Smooth muscle cell (in vitro differentiated cells): ENCODE measurements at regions not wholly inside any gene's neighbourhood (a gene's known extent, or its start where the extent isn't known, plus 50 kb on each side); places are given as distances from the start of the nearest gene placed in this dataset.

Experiments
- DNase-seq: peaks from one replicate; lab custom pipeline; 2025; ENCODE audit not compliant: unreplicated experiment; lab: John Stamatoyannopoulos, UW
- H2AFZ ChIP-seq: fragments of 200-600 bp; sonication (generic); 2 replicates; pipeline ENCODE4 v1.6.0; 2016; ENCODE audit warnings: antibody characterized with exemption, low read depth, mild to moderate bottlenecking
- H3F3A ChIP-seq: fragments of 200-600 bp; sonication (generic); 2 replicates; pipeline ENCODE4 v1.6.0; 2017; ENCODE audit warnings: antibody characterized with exemption, low read depth
- H3K27ac ChIP-seq: fragments of 200-600 bp; sonication (generic); 2 replicates; pipeline ENCODE4 v1.5.1; 2016; ENCODE audit warnings: low read depth, mild to moderate bottlenecking
- H3K27me3 ChIP-seq: fragments of 200-600 bp; sonication (generic); 2 replicates; pipeline ENCODE4 v1.6.1; 2016; ENCODE audit warnings: low read depth, mild to moderate bottlenecking
- H3K36me3 ChIP-seq: fragments of 200-600 bp; sonication (generic); 2 replicates; pipeline ENCODE4 v1.5.1; 2016; ENCODE audit warnings: low read depth
- H3K4me1 ChIP-seq: fragments of 200-600 bp; sonication (generic); 2 replicates; pipeline ENCODE4 v1.5.1; 2016; ENCODE audit warnings: low read depth
- H3K4me2 ChIP-seq: fragments of 200-600 bp; sonication (generic); 2 replicates; pipeline ENCODE4 v1.6.0; 2016; ENCODE audit warnings: mild to moderate bottlenecking
- H3K4me3 ChIP-seq: fragments of 200-600 bp; sonication (generic); 2 replicates; pipeline ENCODE4 v1.5.1; 2016; ENCODE audit warnings: mild to moderate bottlenecking
- H3K79me2 ChIP-seq: fragments of 200-600 bp; sonication (generic); 2 replicates; pipeline ENCODE4 v1.6.0; 2016; ENCODE audit warnings: low read depth, mild to moderate bottlenecking
- H3K9ac ChIP-seq: fragments of 200-600 bp; sonication (generic); 2 replicates; pipeline ENCODE4 v1.6.0; 2016; ENCODE audit warnings: low read depth
- H3K9me3 ChIP-seq: fragments of 200-600 bp; sonication (generic); replicated peaks from 2 replicates; pipeline ENCODE4 v1.5.1; 2016; ENCODE audit warnings: low read depth
- H4K20me1 ChIP-seq: fragments of 200-600 bp; sonication (generic); 2 replicates; pipeline ENCODE4 v1.6.0; 2016; ENCODE audit warnings: low read depth
- CTCF ChIP-seq: fragments of 200-600 bp; sonication (generic); IDR thresholded peaks from 2 replicates; pipeline ENCODE4 v1.5.1; 2017; ENCODE audit warnings: borderline replicate concordance, mild to moderate bottlenecking, antibody characterized with exemption; ENCODE audit not compliant: insufficient read depth, poor library complexity, severe bottlenecking
- WGBS: methylation state at CpG from one replicate; pipeline ENCODE4 v1.1.7; 2016; ENCODE audit warnings: low lambda C conversion rate; 5-methylcytosine and 5-hydroxymethylcytosine counted together

GRCh38 chr3:144930431-144930830 is 958.8 kb downstream of the DIPK2A start:
- no peaks in the 10 kb centered on the region for H3K27me3 ChIP-seq
- 94% methylated on average over 2 of the region's 2 CpGs for WGBS
- H2AFZ ChIP-seq = no peak overlapping the region
- H3K79me2 ChIP-seq = no peaks in the 10 kb centered on the region
- DNase-seq = no peak
- no peak overlapping the region for H3K4me3 ChIP-seq
- no peak overlapping the region for H3K9ac ChIP-seq
- H3K4me2 ChIP-seq = no peak overlapping the region
- no peaks in the 10 kb centered on the region for H4K20me1 ChIP-seq
- TF ChIP-seq CTCF = no peak
- H3K4me1 ChIP-seq = no peaks in the 10 kb centered on the region
- no peaks in the 10 kb centered on the region for H3F3A ChIP-seq
- H3K9me3 ChIP-seq = peaks cover 6% of the 10 kb centered on the region
- no peak overlapping the region for H3K27ac ChIP-seq
- peaks cover 2% of the 10 kb centered on the region for H3K36me3 ChIP-seq

GRCh38 chr3:144931590-144931989 is 960.0 kb downstream of the DIPK2A start:
- H3K36me3 ChIP-seq = peaks cover 5% of the 10 kb centered on the region
- H3K4me1 ChIP-seq = no peaks in the 10 kb centered on the region
- H3K27me3 ChIP-seq = no peaks in the 10 kb centered on the region
- no peaks in the 10 kb centered on the region for H3K79me2 ChIP-seq
- peaks cover 15% of the 10 kb centered on the region for H3K9me3 ChIP-seq
- no peak overlapping the region for H2AFZ ChIP-seq
- no peaks in the 10 kb centered on the region for H3F3A ChIP-seq
- H3K4me3 ChIP-seq = no peak overlapping the region
- WGBS = 91% methylated on average over 1 of the region's 1 CpG
- DNase-seq = no peak
- no peak for TF ChIP-seq CTCF
- H3K27ac ChIP-seq = no peak overlapping the region
- no peaks in the 10 kb centered on the region for H4K20me1 ChIP-seq
- no peak overlapping the region for H3K4me2 ChIP-seq
- H3K9ac ChIP-seq = no peak overlapping the region

GRCh38 chr3:144942093-144942837 is 970.6 kb downstream of the DIPK2A start:
- H3K9ac ChIP-seq = no peak overlapping the region
- no peaks in the 10 kb centered on the region for H3K36me3 ChIP-seq
- no peak overlapping the region for H3K27ac ChIP-seq
- H3F3A ChIP-seq = no peaks in the 10 kb centered on the region
- H3K27me3 ChIP-seq = no peaks in the 10 kb centered on the region
- WGBS = 71% methylated on average over 3 of the region's 3 CpGs
- no peaks in the 10 kb centered on the region for H3K4me1 ChIP-seq
- no peaks in the 10 kb centered on the region for H4K20me1 ChIP-seq
- H3K4me3 ChIP-seq = no peak overlapping the region
- no peak for DNase-seq
- H3K79me2 ChIP-seq = no peaks in the 10 kb centered on the region
- no peak for TF ChIP-seq CTCF
- no peak overlapping the region for H3K4me2 ChIP-seq
- H2AFZ ChIP-seq = no peak overlapping the region
- no peaks in the 10 kb centered on the region for H3K9me3 ChIP-seq

GRCh38 chr3:144942838-144943197 is 971.2 kb downstream of the DIPK2A start:
- TF ChIP-seq CTCF = no peak
- Histone ChIP-seq H2AFZ (no peak overlapping the region), H3K4me3 (no peak overlapping the region), H3K9me3 (no peaks in the 10 kb centered on the region), H3K4me1 (no peaks in the 10 kb centered on the region), H3F3A (no peaks in the 10 kb centered on the region), H3K27ac (no peak overlapping the region), H3K9ac (no peak overlapping the region), H3K79me2 (no peaks in the 10 kb centered on the region), H4K20me1 (no peaks in the 10 kb centered on the region), H3K27me3 (no peaks in the 10 kb centered on the region), H3K36me3 (no peaks in the 10 kb centered on the region), H3K4me2 (no peak overlapping the region)
- no peak for DNase-seq
- WGBS = 94% methylated on average over 3 of the region's 3 CpGs
